Left ventricle myocardium inferior (tissue), 1 donor: ENCODE measurements at regions not wholly inside any gene's neighbourhood (a gene's known extent, or its start where the extent isn't known, plus 50 kb on each side); places are given as distances from the start of the nearest gene placed in this dataset.

Experiments
- DNase-seq: peaks from one replicate; pipeline ENCODE4 v3.0.0-alpha.2; 2020
- H3K27ac ChIP-seq: fragments of 200-600 bp; replicated peaks from 2 replicates; pipeline ENCODE4 v1.8.0; 2021
- H3K27me3 ChIP-seq: fragments of 200-600 bp; 2 replicates; pipeline ENCODE4 v1.8.0; 2021; ENCODE audit warnings: low read depth
- H3K36me3 ChIP-seq: fragments of 200-600 bp; 2 replicates; pipeline ENCODE4 v1.8.0; 2021
- H3K4me1 ChIP-seq: fragments of 200-600 bp; 2 replicates; pipeline ENCODE4 v1.8.0; 2021
- H3K4me3 ChIP-seq: fragments of 200-600 bp; 2 replicates; pipeline ENCODE4 v1.8.0; 2021; ENCODE audit warnings: mild to moderate bottlenecking, moderate library complexity
- H3K9me3 ChIP-seq: fragments of 200-600 bp; replicated peaks from 2 replicates; pipeline ENCODE4 v1.8.0; 2021
- intact Hi-C: fragments of 100-400 bp; cut with micrococcal nuclease; formaldehyde crosslinking; loops from one replicate; pipeline ENCODE4 v1.11.0; 2022
- TF ChIP-seq, protein P1 (sequence below): fragments of 200-600 bp; IDR thresholded peaks from 2 replicates; pipeline ENCODE4 v1.8.0; 2021; ENCODE audit warnings: antibody characterized with exemption, mild to moderate bottlenecking, borderline replicate concordance
- donor health status: DM: no; HTN: yes; CAD: no; lungs with severe emphysema.

DNA sequence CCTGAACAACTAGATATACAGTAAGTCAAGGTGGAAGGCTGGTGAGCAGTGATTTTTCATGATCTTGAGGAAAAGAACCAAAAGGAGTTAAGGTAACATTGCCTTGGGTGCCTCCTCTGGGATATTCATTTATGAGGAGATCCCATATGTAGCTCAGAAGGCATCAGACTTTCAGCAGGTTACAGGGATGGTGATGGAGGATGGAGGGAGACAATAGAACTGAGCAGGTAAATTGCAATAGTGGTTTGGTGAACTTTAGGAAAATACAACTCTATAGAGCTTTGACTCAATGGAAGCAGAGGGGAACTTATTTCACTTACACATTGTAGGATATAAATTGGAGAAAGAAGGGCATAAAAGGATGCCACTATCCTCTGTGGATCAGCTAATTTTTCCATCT lies 243.4 kb upstream of the SPRY2 start:
- TF ChIP-seq, protein P1, sequence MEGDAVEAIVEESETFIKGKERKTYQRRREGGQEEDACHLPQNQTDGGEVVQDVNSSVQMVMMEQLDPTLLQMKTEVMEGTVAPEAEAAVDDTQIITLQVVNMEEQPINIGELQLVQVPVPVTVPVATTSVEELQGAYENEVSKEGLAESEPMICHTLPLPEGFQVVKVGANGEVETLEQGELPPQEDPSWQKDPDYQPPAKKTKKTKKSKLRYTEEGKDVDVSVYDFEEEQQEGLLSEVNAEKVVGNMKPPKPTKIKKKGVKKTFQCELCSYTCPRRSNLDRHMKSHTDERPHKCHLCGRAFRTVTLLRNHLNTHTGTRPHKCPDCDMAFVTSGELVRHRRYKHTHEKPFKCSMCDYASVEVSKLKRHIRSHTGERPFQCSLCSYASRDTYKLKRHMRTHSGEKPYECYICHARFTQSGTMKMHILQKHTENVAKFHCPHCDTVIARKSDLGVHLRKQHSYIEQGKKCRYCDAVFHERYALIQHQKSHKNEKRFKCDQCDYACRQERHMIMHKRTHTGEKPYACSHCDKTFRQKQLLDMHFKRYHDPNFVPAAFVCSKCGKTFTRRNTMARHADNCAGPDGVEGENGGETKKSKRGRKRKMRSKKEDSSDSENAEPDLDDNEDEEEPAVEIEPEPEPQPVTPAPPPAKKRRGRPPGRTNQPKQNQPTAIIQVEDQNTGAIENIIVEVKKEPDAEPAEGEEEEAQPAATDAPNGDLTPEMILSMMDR: no peak
- no peaks in the 10 kb centered on the region for H3K36me3 ChIP-seq
- intact Hi-C loops: no loop called here
- no peak for DNase-seq
- H3K4me1 ChIP-seq: no peaks in the 10 kb centered on the region
- peaks cover 7% of the 10 kb centered on the region for H3K9me3 ChIP-seq
- no peak overlapping the region for H3K27ac ChIP-seq
- no peak overlapping the region for H3K4me3 ChIP-seq
- H3K27me3 ChIP-seq: no peaks in the 10 kb centered on the region

DNA sequence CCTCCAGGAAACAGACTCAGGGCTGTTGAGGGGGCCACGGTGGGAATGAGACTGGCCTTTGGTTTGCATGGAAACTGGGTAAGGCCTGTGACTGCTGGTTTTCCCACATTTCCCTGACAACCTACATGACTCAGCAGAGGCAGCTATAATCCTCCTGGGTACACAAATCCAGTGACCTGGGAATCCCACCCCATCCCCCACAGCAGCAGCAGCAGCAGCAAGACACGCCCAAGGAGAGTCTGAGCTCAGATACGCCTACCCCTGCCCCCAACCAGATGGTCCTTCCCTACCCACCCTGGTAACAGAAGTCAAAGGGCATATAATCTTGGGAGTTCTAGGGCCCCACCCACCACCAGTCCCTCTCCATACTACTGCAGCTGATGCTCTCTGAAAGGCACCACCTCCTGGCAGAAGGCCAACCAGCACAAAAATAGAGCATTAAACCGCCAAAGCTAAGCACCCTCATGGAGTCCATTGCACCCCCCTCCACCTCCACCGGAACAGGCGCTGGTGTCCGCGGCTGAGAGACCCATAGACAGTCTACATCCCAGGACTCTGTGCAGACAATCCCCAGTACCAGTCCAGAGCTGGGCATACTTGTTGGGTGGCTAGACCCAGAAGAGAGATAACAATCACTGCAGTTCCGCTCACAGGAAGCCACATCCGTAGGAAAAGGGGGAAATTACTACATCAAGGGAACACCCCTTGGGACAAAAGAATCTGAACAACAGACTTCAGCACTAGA lies 237.2 kb upstream of the SPRY2 start:
- Histone ChIP-seq H3K36me3 (no peaks in the 10 kb centered on the region), H3K4me3 (no peak overlapping the region), H3K9me3 (no peaks in the 10 kb centered on the region), H3K27ac (peak overlapping the region; percentile 4), H3K4me1 (peaks cover 11% of the 10 kb centered on the region), H3K27me3 (no peaks in the 10 kb centered on the region)
- no peak for DNase-seq
- TF ChIP-seq, protein P1: no peak
- intact Hi-C loops: no loop called here

DNA sequence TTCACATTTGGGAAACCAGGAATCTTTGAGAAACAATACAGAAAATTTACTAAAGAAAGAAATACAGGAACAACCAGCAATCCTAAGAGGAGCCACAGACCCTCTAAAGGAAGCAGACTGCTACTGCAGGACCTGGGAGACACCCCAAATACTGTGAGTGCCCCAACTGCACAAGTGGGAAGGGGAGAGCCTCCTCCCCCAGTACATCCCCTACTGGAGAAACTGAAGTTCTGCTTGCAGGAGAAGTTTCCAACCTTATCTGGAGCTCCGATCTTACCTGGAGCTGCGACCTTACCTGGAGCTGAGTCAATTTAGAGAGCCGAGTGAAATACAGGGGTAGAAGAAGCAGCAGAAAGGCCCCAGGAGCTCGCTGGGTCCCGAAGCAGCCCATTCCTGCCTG lies 236.4 kb upstream of the SPRY2 start:
- Histone ChIP-seq H3K36me3 (no peaks in the 10 kb centered on the region), H3K27me3 (no peaks in the 10 kb centered on the region), H3K4me1 (peaks cover 11% of the 10 kb centered on the region), H3K27ac (no peak overlapping the region), H3K4me3 (no peak overlapping the region), H3K9me3 (no peaks in the 10 kb centered on the region)
- intact Hi-C loops: no loop called here
- TF ChIP-seq, protein P1: no peak
- DNase-seq: no peak

DNA sequence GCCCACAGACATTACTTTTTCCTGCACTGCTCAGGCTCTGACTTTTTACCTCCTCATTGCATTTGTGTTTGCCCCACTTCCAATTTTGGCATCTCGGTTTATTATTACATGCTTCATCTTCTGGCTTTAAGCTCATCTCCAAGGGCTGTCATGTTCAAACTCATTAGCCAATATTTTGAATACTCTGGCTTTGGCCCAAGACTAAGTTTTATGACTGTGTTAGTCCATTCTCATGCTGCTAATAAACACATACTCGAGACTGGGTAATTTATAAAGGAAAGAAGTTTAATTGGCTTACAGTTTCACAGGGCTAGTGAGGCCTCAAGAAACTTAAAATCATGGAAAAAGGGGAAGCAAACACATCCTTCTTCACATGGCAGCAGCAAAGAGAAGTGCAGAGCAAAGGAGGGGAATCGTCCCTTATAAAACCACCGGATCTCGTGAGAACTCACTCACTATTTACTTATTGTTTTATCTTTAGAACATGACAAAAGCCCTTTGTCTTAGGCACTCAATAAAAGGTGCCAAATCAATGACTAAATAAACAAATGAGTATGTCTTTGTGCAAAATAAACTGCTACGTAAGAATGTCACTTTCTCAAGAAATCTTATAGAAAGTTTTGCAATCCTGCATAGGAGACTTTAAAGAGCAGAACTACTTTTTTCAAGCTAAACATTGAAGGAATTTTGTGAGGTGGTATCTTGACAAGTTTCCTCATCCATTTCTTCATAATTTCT lies 233.4 kb upstream of the SPRY2 start:
- H3K27ac ChIP-seq: no peak overlapping the region
- intact Hi-C loops: no loop called here
- no peak overlapping the region for H3K4me3 ChIP-seq
- no peaks in the 10 kb centered on the region for H3K9me3 ChIP-seq
- TF ChIP-seq, protein P1: no peak
- no peaks in the 10 kb centered on the region for H3K27me3 ChIP-seq
- peaks cover 23% of the 10 kb centered on the region for H3K4me1 ChIP-seq
- H3K36me3 ChIP-seq: no peaks in the 10 kb centered on the region
- DNase-seq: no peak

DNA sequence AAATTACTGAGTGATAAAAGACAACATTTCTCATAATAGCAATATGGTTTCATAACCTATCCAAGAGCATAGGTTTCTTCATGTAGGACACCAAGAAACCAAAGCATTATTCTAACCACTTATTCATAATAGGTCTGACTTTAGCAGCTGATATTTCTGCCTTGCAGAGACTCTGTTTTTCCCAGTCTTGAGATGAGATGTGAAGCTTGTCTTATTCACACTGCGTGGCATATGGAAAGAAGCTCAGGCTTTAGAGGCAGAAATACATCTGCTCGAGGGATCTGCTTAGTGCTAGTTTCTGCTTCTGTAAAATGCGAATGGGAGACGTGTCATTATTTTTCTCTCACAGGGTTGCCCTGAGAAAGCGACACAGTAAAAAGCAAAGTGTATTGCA lies 232.0 kb upstream of the SPRY2 start:
- Histone ChIP-seq H3K36me3 (no peaks in the 10 kb centered on the region), H3K4me3 (no peak overlapping the region), H3K27me3 (no peaks in the 10 kb centered on the region), H3K27ac (no peak overlapping the region), H3K4me1 (peaks cover 23% of the 10 kb centered on the region), H3K9me3 (no peaks in the 10 kb centered on the region)
- DNase-seq: no peak
- TF ChIP-seq, protein P1: no peak
- intact Hi-C loops: no loop called here
